ENCODE measurements at regions not wholly inside any gene's neighbourhood (a gene's known extent, or its start where the extent isn't known, plus 50 kb on each side); places are given as distances from the start of the nearest gene placed in this dataset.

- H3K27ac Mint-ChIP-seq, result no peak overlapping the region
- TF ChIP-seq CTCF (conservative IDR thresholded peaks at IDR 0.05), result no peak
- 85 to 100% methylated on average over 1 of the region's 1 CpG for WGBS, 2 experiments (ENCODE audit: insufficient coverage in 1 of 2, insufficient read length in 1 of 2)
- peaks cover 22% of the 10 kb centered on the region for H3K27me3 Mint-ChIP-seq (ENCODE audit: insufficient read depth)
- peaks cover 21% of the 10 kb centered on the region for H3K27me3 ChIP-seq (ENCODE audit: control insufficient read depth, insufficient read depth, low read length, poor library complexity, severe bottlenecking)
- H3K4me3 ChIP-seq (ENCODE audit: low read length), result no peak overlapping the region
- H3K4me1 ChIP-seq (ENCODE audit: control insufficient read depth, insufficient read depth, low read length), result peaks cover 8% of the 10 kb centered on the region
- H3K27ac ChIP-seq (ENCODE audit: low read depth, low read length), result no peak overlapping the region
- H3K9ac ChIP-seq (ENCODE audit: extremely low read depth, low read length, poor library complexity, severe bottlenecking), result no peak overlapping the region
- no peaks in the 10 kb centered on the region for H3K9me3 ChIP-seq (ENCODE audit: control insufficient read depth, low read length)
- peaks cover 25% of the 10 kb centered on the region for H3K4me1 Mint-ChIP-seq
- no peaks in the 10 kb centered on the region for H3K36me3 ChIP-seq (ENCODE audit: control insufficient read depth, insufficient read depth, low read length)
- no peaks in the 10 kb centered on the region for H3K9me3 Mint-ChIP-seq
- H3K4me3 Mint-ChIP-seq, result no peak overlapping the region
- H3K36me3 Mint-ChIP-seq (ENCODE audit: low read depth), result no peaks in the 10 kb centered on the region
- DNase-seq, result no peak
These were observed 51.3 kb upstream of the SETBP1 start for GRCh38 chr18:44629406-44629805.

GRCh38 chr18:44630118-44630517 is 50.6 kb upstream of the SETBP1 start:
- WGBS, 2 experiments (ENCODE audit: insufficient coverage in 1 of 2, insufficient read length in 1 of 2), result 69 to 88% methylated on average over 1 to 2 of the region's 2 CpGs
- Mint-ChIP-seq H3K36me3 (ENCODE audit: low read depth) (no peaks in the 10 kb centered on the region), H3K4me1 (peaks cover 18% of the 10 kb centered on the region), H3K27me3 (ENCODE audit: insufficient read depth) (peaks cover 18% of the 10 kb centered on the region), H3K4me3 (no peak overlapping the region), H3K9me3 (no peaks in the 10 kb centered on the region), H3K27ac (no peak overlapping the region)
- H3K4me3 ChIP-seq (ENCODE audit: low read length), result no peak overlapping the region
- DNase-seq, result no peak
- H3K27me3 ChIP-seq (ENCODE audit: control insufficient read depth, insufficient read depth, low read length, poor library complexity, severe bottlenecking), result peaks cover 20% of the 10 kb centered on the region
- no peak overlapping the region for H3K9ac ChIP-seq (ENCODE audit: extremely low read depth, low read length, poor library complexity, severe bottlenecking)
- no peak for TF ChIP-seq CTCF (conservative IDR thresholded peaks at IDR 0.05)
- no peak overlapping the region for H3K27ac ChIP-seq (ENCODE audit: low read depth, low read length)
- H3K4me1 ChIP-seq (ENCODE audit: control insufficient read depth, insufficient read depth, low read length), result peaks cover 8% of the 10 kb centered on the region
- no peaks in the 10 kb centered on the region for H3K9me3 ChIP-seq (ENCODE audit: control insufficient read depth, low read length)
- H3K36me3 ChIP-seq (ENCODE audit: control insufficient read depth, insufficient read depth, low read length), result no peaks in the 10 kb centered on the region

Data from endodermal cell (in vitro differentiated cells).